PFSK-1 (cell line): ENCODE measurements at regions not wholly inside any gene's neighbourhood (a gene's known extent, or its start where the extent isn't known, plus 50 kb on each side); places are given as distances from the start of the nearest gene placed in this dataset.

Source experiments
- REST ChIP-seq, 2 experiments: IDR thresholded peaks; 2 replicates each; pipeline versions ENCODE4 v1.6.1 to v1.8.0; 2011 to 2012; ENCODE audit warnings: low read depth in 2 of 2, low read length in 2 of 2, control low read depth in 1 of 2, inconsistent platforms in 1 of 2, mild to moderate bottlenecking in 1 of 2, moderate library complexity in 1 of 2; ENCODE audit not compliant: insufficient read depth in 1 of 2
- SIN3A ChIP-seq: IDR thresholded peaks from 2 replicates; pipeline ENCODE4 v1.6.1; 2012; ENCODE audit warnings: mild to moderate bottlenecking, low read length, moderate library complexity, borderline replicate concordance; ENCODE audit not compliant: insufficient read depth
- TAF1 ChIP-seq: IDR thresholded peaks from 2 replicates; pipeline ENCODE4 v1.6.1; 2012; ENCODE audit warnings: low read length, control low read depth, borderline replicate concordance; ENCODE audit not compliant: insufficient read depth

- no peak for TF ChIP-seq SIN3A
- no peak for TF ChIP-seq REST (IDR thresholded peaks at IDR 0.05; ENCODE audit: insufficient read depth in 1 of 2, low read depth in 2 of 2, low read length in 2 of 2)
- no peak for TF ChIP-seq TAF1
Observed at GRCh38 chr18:30925795-30926194, 116.7 kb downstream of the DSC3 start.
